ENCODE measurements at regions not wholly inside any gene's neighbourhood (a gene's known extent, or its start where the extent isn't known, plus 50 kb on each side); places are given as distances from the start of the nearest gene placed in this dataset.

DNA sequence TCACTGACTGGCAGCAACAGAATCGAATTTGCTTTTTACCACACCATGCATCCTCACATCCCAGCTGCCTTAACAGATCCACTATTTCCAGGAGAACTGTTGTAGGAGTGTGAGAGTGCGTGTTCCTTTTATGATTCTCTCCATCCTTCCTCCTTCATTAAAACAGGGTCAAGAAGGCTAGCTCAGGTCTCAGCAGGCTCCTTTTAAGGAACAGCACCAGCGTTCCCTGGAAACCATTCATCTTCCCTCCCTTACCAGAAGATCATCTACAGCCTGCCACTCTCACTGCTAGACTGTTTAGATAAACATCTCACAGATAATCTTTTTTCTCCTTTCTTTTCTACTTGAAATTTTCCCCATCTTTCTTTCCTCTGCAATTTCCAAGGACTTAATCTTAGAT lies 1531.9 kb upstream of the CDH8 start:
- H3K79me1 ChIP-seq (ENCODE audit: insufficient read depth, low read depth, low read length, poor library complexity, severe bottlenecking), result no peaks in the 10 kb centered on the region
- no peak overlapping the region for H2AFZ ChIP-seq (ENCODE audit: low read length)
- no CpG with 5 or more reads among the region's 3 CpGs for WGBS (ENCODE audit: extremely low coverage, insufficient read length, low lambda C conversion rate)
- H3K4me1 ChIP-seq (ENCODE audit: insufficient read depth, low read length), result no peaks in the 10 kb centered on the region
- no peaks in the 10 kb centered on the region for H4K20me1 ChIP-seq (ENCODE audit: control insufficient read depth, insufficient read depth, insufficient read length)
- H3K18ac ChIP-seq (ENCODE audit: insufficient read length, low read depth, low read length), result no peak overlapping the region
- H3K56ac ChIP-seq (ENCODE audit: insufficient read length, low read depth, low read length), result no peak overlapping the region
- Mint-ChIP-seq H3K4me3 (no peak overlapping the region; a peak in 1 of 5 replicates), H3K9me3 (no peaks in the 10 kb centered on the region), H3K27ac (peak overlapping the region in 1 of 3 experiments; percentile 62; a peak in 2 of 7 replicates), H3K4me1 (peaks cover 4% of the 10 kb centered on the region in 2 experiments), H3K36me3 (ENCODE audit: insufficient read depth in 1 of 3, low read depth in 3 of 3) (no peaks in the 10 kb centered on the region), H3K27me3 (ENCODE audit: low read depth) (no peaks in the 10 kb centered on the region)
- H3K27me3 ChIP-seq (ENCODE audit: insufficient read depth, low read length), result no peaks in the 10 kb centered on the region
- no peak overlapping the region for H2BK20ac ChIP-seq (ENCODE audit: low read depth, low read length, poor library complexity, severe bottlenecking)
- H3K23me2 ChIP-seq (ENCODE audit: insufficient read length, low read depth, low read length, poor library complexity, severe bottlenecking), result no peaks in the 10 kb centered on the region
- no peak overlapping the region for H4K8ac ChIP-seq (replicated peaks; ENCODE audit: insufficient read length, low read depth, low read length)
- no peak overlapping the region for H3K23ac ChIP-seq (ENCODE audit: insufficient read length, low read depth, low read length)
- DNase-seq, result no peak
- no peak overlapping the region for H2BK120ac ChIP-seq (ENCODE audit: low read depth, low read length, poor library complexity, severe bottlenecking)
- H3K9ac ChIP-seq (ENCODE audit: extremely low read depth, insufficient read length, low read length), result no peak overlapping the region
- no peak overlapping the region for H2BK15ac ChIP-seq (ENCODE audit: low read depth, low read length)
- no peak overlapping the region for H3K4ac ChIP-seq (ENCODE audit: low read depth, low read length)
- no peak overlapping the region for H3K27ac ChIP-seq (ENCODE audit: insufficient read length, low read depth, low read length)
- no peak overlapping the region for H3T11ph ChIP-seq (ENCODE audit: low read length)
- TF ChIP-seq, protein P1, sequence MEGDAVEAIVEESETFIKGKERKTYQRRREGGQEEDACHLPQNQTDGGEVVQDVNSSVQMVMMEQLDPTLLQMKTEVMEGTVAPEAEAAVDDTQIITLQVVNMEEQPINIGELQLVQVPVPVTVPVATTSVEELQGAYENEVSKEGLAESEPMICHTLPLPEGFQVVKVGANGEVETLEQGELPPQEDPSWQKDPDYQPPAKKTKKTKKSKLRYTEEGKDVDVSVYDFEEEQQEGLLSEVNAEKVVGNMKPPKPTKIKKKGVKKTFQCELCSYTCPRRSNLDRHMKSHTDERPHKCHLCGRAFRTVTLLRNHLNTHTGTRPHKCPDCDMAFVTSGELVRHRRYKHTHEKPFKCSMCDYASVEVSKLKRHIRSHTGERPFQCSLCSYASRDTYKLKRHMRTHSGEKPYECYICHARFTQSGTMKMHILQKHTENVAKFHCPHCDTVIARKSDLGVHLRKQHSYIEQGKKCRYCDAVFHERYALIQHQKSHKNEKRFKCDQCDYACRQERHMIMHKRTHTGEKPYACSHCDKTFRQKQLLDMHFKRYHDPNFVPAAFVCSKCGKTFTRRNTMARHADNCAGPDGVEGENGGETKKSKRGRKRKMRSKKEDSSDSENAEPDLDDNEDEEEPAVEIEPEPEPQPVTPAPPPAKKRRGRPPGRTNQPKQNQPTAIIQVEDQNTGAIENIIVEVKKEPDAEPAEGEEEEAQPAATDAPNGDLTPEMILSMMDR (conservative IDR thresholded peaks at IDR 0.05), result no peak
- no peak overlapping the region for H2BK12ac ChIP-seq (ENCODE audit: insufficient read length, low read depth, low read length)
- no peaks in the 10 kb centered on the region for H3K9me3 ChIP-seq (ENCODE audit: control insufficient read depth, low read depth, low read length)
- H3K14ac ChIP-seq (ENCODE audit: insufficient read depth, low read length), result no peak overlapping the region
- H2AK5ac ChIP-seq (ENCODE audit: insufficient read length, low read length), result no peak overlapping the region
- H4K91ac ChIP-seq (ENCODE audit: insufficient read length, low read depth, low read length), result no peak overlapping the region
- no peak overlapping the region for H4K5ac ChIP-seq (ENCODE audit: insufficient read length, low read depth, low read length)
- no peak overlapping the region for H3K4me2 ChIP-seq (ENCODE audit: insufficient read depth, insufficient read length, low read length)
- no peaks in the 10 kb centered on the region for H3K79me2 ChIP-seq (ENCODE audit: insufficient read depth, low read length)
- no peak overlapping the region for H2BK5ac ChIP-seq (ENCODE audit: insufficient read length, low read length)

Data from H9 (cell line).